NB4 (cell line): ENCODE measurements at regions not wholly inside any gene's neighbourhood (a gene's known extent, or its start where the extent isn't known, plus 50 kb on each side); places are given as distances from the start of the nearest gene placed in this dataset.

Source experiments
- DNase-seq: peaks from one replicate; pipeline ENCODE4 v3.0.0; 2010; ENCODE audit warnings: low read depth
- H3K4me3 ChIP-seq: one replicate; pipeline ENCODE4 v1.5.1; 2011; ENCODE audit warnings: mild to moderate bottlenecking, low read depth, low read length, moderate library complexity
- CTCF ChIP-seq: IDR thresholded peaks from one replicate; pipeline ENCODE4 v1.5.1; 2012; ENCODE audit warnings: low read depth, low read length
- MAX ChIP-seq: IDR thresholded peaks from 2 replicates; pipeline ENCODE4 v1.6.1; 2011; ENCODE audit warnings: low read depth, low read length
- MYC ChIP-seq: IDR thresholded peaks from 2 replicates; pipeline ENCODE4 v1.6.1; 2011; ENCODE audit warnings: low read depth, low read length
- POLR2A ChIP-seq: IDR thresholded peaks from 2 replicates; pipeline ENCODE4 v1.6.1; 2011; ENCODE audit warnings: mild to moderate bottlenecking; ENCODE audit not compliant: insufficient read length; ENCODE audit errors: extremely low read depth

- H3K4me3 ChIP-seq, result no peak overlapping the region
- no peak for DNase-seq
- no peak for TF ChIP-seq MYC
- no peak for TF ChIP-seq MAX
- no peak for TF ChIP-seq CTCF
- TF ChIP-seq POLR2A, result no peak
These were observed 222.2 kb upstream of the PODXL start for GRCh38 chr7:131778601-131779000.

- TF ChIP-seq CTCF (no peak), MAX (no peak), MYC (no peak), POLR2A (no peak)
These were observed 218.2 kb upstream of the PODXL start for GRCh38 chr7:131774419-131775220.

GRCh38 chr7:131773413-131773812, 217.0 kb upstream of the PODXL start:
- TF ChIP-seq POLR2A (no peak), MYC (no peak), CTCF (no peak), MAX (no peak)
- no peak for DNase-seq
- no peak overlapping the region for H3K4me3 ChIP-seq

More at GRCh38 chr7:131774419-131775220, 218.2 kb upstream of the PODXL start:
- H3K4me3 ChIP-seq, result no peak overlapping the region
- DNase-seq, result no peak

- TF ChIP-seq POLR2A, result no peak
- no peak for TF ChIP-seq CTCF
- no peak for TF ChIP-seq MYC
- no peak for TF ChIP-seq MAX
- peak; percentile 55 for DNase-seq
- no peak overlapping the region for H3K4me3 ChIP-seq
These were observed 212.8 kb upstream of the PODXL start for GRCh38 chr7:131769241-131769640.

GRCh38 chr7:131767591-131767990, 211.2 kb upstream of the PODXL start:
- DNase-seq, result no peak
- H3K4me3 ChIP-seq, result no peak overlapping the region
- TF ChIP-seq CTCF, result no peak

- no peak overlapping the region for H3K4me3 ChIP-seq
- no peak for DNase-seq
- TF ChIP-seq MYC, result no peak
- TF ChIP-seq CTCF, result no peak
- no peak for TF ChIP-seq POLR2A
- no peak for TF ChIP-seq MAX
These were observed 209.1 kb upstream of the PODXL start for GRCh38 chr7:131765575-131765974.
